Kidney glomerular epithelial cell (primary cell): ENCODE measurements at regions not wholly inside any gene's neighbourhood (a gene's known extent, or its start where the extent isn't known, plus 50 kb on each side); places are given as distances from the start of the nearest gene placed in this dataset.
A peak's percentile ranks its signal among the peaks of the same experiment; 100 is the strongest.

Experiments
- DNase-seq: peaks from one replicate; lab custom pipeline; 2025; lab: John Stamatoyannopoulos, UW

DNA sequence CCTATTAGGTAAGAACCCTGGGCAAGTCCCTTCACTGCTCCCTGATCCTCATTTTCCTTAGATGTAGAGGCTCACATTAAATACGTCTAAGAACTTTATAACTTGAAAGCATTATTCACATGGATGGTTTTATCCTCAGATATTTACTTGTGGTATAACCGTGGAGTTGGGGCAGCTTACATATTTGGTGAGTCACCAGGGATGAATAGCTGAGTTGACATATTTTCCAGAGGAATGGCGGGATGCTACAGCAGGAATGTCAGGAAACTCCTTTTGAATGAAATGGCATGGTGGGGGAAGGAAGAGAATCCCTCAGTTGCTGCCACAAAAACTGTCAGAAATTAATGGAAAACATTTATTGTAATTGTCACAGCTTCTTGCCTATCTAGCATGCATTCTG lies 165.3 kb upstream of the RPS6KA3 start:
- peak; percentile 33 for DNase-seq

DNA sequence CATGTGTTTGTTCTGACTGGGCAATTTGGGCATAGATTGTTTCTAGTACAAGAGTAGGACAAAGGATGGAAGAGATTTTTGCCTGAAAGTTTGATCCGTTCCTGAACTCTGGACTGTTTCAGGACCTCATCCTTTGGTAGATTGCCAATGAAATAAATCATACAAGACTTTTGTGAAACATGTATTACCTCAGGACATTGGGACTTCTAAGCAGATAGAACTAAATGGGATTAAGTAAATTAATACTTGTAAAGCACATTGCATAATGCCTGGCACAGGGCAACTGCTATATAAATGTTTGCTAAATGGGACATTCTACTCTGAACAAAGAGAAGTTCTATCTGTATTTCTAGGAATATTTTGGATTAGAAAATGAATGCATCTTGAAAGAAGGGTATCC lies 164.8 kb upstream of the RPS6KA3 start:
- DNase-seq, result no peak

DNA sequence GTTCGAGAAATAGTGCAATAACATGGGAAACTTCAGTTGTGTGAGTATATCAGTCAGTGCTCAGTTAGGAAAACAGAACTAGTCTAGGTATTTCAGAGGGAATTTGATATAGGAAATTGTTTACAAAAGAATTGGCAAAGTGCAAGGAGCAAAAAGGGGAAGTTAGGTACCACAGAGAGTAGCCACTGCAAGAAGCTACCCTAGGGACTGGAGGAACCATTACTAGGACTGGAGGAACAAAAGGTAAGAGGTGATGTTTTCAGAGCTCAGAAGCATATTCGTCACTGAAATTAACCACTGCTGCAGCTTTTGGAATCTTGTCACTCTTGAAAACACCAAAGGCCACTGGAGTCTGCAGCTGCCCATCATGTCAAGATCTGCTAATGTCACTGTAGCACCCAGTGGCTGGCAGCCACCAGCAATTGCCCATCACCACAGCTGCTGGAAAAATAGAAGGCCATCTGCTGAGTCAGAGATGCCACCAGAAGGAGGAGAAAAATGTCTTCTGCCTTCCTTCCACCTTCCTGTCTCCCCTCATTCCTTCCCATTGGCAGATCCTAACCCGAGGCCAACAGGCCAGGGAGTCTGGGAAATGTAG lies 160.6 kb upstream of the RPS6KA3 start:
- no peak for DNase-seq

DNA sequence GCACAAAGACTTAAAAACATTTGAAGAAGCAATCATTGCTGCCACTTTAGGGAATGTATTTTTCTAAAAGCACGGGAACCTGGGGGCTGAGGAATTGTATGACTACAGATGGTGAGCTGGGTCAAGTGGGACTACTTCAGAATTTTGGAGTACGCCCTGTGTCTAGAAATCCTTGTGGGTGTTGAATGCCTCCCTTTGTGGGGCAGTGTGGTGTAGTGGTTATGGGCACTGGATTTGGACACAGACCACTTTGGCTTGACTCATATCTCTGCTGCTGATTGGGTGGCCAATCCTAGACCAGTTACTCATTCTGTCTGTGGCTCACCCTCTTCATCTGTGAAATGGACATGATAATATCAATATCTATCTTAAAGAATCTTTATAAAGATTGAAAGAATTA lies 155.0 kb upstream of the RPS6KA3 start:
- DNase-seq, result no peak

DNA sequence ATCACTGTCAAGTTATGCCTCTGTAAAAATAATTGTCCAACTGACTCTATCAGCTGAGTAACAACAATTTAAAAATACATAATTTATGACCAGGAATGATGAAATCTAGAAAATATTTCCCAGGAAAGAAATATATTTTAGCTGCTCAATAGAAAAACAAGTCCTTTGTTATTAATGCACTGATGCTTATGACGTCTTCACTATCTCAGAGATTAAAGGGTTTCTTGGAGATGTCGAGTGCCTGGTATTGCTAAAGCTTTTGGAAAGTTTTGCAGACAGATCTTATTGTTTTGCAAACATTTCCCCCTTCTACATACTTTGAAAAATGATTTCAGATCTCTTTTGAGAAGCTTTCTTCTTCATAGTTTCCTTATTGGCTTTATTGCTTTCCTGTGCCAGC lies 154.6 kb upstream of the RPS6KA3 start:
- DNase-seq, result no peak

DNA sequence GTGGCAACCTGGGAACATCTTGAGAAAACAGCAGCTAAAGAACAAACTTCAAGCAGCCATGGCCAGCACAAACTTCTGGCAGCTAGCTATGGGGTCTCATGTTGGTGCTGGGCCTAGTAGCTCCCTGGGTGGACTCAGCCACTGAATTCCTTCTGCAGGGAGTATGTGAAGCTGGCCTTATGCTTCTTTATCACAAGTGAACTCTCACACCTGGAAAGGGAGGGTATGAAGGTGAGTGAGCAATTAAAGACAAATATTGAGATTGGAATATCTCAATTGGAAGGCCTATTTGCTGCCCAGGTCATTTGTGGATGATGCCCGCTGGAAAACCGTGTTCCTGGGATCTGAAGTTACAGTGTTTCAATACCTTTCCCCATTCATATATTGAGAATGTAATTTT lies 153.3 kb upstream of the RPS6KA3 start:
- no peak for DNase-seq

DNA sequence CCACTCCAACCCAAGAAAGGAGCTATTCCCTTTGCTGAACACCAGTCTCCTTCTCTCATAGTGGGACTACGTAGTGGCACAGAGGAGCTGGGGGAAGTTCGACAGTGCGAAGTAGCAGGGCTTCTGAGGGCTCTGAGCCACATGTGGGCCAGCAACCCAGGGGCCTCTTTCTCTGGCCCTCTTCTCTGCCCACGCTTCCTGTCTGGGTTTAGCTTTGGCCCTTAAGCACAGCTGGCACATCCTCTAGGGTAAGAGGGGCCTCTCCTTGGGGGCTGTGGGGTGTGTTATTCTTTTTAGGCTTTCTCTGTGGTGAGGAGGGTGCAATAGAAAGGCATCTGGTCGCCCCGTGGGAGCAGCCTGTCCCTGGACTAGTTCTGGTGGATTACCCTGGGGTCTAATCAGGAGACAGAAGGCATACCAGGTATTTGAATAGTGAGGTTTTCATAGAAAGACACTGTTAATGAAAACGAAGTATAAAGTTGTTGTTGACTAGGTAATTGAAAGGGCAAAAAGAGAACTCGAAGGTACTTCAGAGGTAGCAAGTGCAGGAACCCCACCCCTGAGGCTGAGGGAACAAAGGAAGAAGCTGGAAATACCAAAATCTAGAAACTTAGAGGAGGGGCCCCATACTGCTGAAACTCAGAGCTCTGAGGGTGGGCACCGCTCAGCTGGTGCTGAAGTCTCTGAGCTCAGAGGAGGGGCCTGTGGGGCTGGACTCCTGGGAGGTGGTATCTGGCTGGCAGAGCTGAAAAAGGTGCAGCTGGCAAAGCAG lies 151.9 kb upstream of the RPS6KA3 start:
- DNase-seq, result no peak

DNA sequence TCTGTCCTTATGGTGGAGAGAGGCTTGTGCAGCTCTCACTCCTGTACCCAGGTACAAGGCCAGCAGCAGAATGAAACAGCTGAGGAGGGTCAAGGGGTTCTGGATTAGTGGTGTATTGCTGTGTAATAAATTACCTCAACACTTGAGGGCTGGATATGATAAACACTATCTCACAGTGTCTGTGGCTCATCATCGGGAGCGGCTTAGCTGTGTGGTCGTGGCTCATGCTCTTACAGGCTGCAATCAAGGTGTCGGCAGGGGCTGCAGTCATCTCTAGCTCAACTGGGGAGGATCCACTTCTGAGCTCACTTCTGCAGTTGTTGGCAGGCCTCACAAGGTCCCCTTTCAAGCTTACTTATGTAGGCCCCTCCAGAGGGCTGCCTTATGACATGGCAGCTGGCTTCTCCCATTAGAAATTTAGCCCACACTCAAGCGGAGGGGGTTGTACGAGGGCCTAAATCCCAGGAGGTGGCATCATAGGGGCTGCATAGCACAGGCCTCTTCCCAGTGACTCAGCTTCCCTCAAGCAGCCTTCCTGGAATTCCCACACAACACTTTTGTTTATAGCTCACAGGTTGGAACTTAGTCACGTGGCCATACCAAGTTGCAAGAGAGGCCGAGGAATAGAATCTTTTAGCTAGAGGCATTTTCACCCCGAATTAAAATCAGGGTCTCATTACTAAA lies 148.2 kb upstream of the RPS6KA3 start:
- no peak for DNase-seq

DNA sequence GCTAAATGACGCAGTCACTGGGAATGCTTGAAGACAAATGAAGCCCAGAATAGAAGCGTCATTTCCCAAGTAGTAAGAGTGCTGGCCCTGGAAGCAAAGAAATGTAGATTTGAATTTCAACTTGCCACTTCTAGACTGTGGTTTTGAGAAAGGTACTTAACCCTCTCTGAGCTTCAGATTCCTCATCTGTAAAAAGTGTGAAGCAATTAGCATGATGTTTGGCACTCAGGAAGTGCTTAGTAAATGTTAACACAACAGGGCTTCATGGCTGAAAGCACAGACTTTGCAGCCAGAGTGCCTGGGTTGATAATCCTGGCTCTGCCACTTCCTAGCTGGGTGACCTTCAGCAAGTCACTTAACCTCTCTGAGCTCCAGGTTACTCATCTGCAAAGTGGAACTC lies 147.4 kb upstream of the RPS6KA3 start:
- DNase-seq, result no peak

DNA sequence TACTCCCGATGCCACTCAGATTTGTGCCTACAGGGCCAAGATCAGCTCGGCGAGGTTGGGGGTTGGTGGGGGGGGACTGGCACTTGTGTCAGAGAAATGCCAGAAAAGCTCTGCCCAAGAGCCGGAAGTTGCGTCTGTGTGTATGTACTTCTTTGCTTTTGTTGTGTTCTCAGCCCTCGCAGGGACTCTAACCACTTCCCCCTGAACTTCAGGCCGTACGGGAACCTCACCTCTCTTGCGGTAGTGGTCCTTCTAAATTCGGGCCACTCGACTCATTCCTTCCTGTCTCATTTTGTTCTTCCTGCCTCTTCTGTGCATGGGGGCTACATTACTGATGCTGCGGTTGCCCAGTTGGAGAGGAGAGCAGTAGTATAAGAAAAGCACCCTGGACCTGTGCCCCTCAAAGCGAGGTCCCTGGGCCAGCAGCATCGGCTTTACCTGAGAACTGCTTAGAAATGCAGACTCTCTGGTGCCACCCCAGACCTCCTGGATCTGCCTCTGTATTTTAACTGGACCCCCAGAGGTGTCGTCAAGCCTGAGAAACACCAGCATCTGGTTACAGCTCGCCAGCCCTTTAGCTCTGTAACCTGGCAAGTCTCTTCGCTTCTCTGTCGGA lies 146.3 kb upstream of the RPS6KA3 start:
- no peak for DNase-seq

DNA sequence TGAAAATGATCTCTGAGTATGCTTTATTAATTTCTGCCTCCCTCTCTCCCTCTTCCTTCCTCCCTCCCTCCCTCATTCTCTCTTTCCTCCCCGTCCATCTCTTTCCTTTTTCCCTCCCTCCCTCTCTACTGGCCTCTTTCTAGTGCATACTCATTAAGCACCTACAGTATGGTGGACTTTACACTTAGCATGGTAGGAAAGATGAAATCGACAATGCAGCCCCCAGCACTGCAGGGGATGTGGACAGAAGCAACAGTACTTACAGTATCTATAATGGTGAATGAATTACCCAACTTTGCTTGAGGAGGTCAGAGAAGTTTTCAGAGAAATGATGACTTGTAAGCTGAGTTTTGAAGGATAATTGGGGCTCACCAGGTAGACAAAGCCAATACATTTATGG lies 143.8 kb upstream of the RPS6KA3 start:
- no peak for DNase-seq

DNA sequence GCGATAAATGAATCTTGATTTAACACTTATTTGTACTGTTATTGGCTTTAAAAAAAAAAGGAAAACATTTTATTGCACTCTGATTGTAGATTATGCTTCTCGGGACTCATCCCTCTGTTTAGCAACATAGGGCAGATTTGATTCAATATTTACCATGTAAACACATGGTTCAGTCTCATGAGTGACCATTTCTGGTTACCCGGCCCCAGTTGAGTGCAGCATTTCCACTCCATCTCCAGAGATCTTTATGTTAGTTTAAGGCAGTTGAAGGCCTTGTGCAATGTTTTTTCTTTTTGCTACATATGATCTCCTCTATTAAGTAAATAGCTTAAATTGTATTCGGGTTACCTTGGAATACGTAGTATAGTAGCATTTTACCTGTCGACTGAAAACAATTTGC lies 143.3 kb upstream of the RPS6KA3 start:
- DNase-seq, result no peak

DNA sequence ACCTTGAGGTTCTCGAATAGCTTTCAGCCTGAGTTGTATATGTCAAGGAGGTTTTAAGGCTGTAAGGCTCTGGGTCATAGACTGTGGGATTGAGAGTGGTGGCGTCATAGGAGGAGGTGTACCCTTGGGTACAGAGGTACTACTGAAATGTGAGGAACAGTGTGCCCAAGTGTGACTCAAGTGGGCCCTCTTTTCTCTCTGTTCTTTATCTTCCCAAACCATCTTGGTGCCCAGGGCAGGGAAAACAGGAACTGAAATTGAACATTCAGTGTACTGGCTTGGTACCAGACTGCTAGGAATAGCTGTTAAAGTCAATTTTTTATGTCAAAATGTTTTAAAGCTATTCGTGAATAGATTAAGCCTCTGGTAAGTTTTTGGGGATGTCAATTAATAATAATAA lies 136.2 kb upstream of the RPS6KA3 start:
- no peak for DNase-seq

DNA sequence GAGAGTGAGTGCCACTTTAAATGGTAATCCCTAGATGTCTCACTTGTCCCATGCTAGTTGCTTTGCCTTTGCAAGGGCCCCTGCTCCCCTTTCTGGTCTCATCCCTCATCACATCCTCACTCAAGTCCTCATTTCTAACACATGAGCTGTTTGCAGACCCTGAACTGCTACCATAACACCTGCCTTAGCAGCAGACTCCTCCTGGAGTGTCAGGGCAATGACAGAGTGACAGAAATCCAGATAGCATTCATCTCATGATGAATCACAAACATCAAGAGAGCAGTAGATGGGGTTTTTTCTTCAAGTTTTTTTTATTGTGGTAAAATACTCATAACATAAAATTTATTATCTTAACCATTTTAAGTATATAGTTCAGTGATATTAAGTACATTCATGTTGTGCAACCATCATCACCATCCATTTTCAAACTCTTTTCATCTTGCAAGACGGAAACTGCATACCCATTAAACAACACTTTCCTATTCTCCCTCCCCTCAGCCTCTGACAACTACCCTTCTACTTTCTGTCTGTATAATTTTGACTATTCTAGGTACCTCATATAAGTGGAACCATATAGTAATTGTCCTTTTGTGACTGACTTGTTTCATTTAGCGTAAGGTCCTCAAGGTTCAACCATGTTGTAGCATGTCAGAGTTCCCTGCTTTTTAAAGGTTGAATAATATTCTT lies 133.2 kb upstream of the RPS6KA3 start:
- no peak for DNase-seq

DNA sequence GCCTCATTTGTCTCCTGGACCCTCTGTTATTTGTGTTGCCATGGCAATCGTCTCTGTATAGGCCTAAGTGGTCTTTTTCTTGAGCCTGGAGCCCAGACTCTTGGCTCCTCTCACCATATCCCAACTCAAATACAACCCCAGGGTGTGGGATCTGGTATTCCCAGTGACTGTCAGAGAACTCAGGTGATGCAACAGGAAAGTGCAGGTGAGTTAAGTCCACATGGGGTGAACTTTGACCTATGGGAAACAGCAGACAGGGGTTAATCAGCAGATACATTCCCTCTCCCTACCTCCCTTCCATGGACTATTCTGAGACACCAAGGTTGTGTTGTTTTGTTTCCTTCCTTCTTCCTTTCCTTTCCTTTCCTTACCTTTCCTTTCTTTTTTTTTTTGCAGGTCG lies 130.9 kb upstream of the RPS6KA3 start:
- no peak for DNase-seq

DNA sequence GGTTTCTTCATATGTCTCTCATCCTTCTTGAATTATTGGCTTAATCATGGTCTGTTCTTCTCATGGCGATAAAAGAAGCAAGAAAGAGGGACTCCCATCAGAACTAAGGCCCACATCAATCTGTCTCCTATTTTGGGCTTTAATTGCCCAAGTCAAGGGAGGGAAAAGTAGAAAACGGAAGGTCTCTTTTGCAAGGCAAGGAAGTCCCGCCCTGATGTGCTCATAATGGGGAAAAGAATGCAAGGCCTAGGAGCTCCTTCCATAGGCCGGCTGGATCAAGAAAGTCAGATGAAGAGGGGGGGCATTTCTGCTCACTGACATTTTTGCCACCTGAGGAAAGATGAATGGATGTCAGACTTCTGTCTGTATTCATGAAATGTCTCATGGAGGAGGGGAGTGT lies 127.7 kb upstream of the RPS6KA3 start:
- DNase-seq, result no peak

DNA sequence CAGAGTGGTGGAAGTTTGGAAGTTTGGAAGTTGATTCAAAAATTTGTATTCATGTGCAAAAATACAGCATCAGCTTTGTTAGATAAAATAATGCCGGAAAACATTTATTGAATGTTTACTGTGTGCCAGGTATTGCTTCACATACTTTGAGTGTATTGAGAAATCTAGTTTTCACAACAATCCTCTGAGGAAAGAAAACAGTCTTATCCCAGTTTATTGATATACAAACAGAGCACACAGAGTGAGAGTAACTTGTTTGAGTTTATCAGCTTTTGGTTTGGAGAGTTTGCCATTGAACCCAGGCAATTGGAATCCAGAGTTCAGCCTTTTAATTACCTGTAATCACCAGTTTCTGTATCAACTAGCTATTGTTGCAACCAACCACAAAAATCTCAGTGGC lies 127.2 kb upstream of the RPS6KA3 start:
- no peak for DNase-seq

DNA sequence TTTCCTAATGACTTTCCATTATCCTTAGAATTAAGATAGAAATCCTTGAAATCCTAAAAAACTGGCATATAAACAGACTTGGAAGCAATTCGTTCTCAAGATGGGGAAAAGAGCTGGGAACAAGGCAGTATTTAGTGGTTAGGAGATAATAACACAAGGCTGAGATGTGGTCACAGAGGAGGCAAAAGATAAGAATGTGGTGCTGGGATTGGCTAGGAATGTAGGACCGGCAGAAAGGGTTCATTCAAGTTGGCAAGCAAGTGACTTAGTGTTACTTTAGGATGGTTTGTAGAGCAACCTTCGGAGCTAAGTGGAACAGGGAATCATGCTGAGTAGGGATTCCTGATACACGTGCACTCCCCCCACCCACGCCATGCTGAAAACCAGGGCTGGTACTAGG lies 121.9 kb upstream of the RPS6KA3 start:
- no peak for DNase-seq

DNA sequence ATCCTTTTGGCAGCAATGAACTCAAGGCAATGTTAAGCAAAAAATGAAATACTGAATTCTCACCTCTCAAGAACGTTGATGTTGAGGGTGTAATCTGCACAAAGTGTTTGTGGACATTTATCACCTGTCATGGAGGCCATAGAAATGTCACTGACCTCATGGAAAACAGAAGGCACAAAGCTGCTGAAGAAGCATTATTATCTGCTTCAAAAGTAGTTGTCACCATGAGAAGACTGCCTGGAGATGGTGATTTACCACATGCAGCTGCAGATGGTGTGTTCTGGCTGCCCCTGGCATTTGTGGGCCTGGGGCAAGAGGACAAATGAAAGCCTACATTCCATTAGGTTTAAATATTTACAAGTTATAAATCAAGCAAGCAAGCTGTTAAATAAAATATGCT lies 116.8 kb upstream of the RPS6KA3 start:
- DNase-seq, result no peak

DNA sequence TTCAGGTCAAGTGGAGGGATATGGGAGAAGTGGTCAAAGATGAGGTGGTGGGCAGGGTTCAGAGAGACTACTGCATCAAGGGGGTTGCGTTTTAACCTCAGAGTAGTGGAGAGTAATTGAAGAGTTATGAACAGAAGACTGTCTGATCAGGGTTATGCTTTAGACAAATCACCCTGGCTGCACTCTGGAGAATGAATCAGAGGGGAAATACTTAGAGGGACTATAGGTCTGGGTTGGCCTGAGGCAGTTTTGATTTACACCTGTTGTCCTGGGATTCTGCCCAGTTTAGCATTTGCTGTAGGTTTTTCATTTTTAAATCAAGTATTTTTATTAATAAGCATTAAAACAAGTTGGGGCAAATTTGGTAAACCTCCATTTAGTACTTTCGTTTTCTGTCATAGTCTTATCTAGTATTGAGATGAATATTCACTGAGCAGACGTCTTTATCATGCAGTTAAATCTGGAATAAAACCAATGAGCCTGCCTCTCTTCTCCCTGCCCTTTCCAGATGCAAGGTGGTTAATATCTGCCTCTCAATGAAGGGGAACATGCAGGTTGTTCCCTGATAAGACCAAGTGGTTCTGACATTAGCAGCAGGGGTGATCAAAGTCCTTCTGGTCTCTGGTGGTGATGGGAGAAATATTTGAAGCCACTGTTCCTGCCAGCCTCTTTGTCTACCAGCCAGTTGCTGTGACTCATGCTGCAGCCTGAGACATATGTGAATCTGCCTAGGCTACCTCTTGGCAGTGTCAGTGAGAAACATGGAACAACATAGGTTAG lies 116.0 kb upstream of the RPS6KA3 start:
- DNase-seq, result no peak

DNA sequence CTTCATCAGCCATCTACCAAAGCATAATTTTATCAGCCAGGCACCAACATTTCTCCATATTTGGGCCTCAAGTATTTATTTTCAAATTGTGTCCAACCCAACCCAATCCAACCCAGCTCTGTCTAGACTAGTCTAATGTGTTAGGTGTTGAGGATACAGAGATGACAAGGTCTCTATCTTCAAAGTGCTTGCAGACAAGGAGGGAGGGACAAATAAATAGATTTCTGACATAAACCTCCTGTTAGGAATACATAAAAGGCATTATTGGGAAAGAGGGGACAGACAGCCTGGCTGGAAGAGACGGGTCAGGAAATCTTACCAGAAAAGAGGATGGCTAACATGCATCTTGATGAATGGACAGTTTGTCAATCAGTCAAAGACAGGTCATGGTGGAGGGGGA lies 115.4 kb upstream of the RPS6KA3 start:
- DNase-seq, result no peak
